Esophagus muscularis mucosa (tissue), 3 donors: ENCODE measurements at regions not wholly inside any gene's neighbourhood (a gene's known extent, or its start where the extent isn't known, plus 50 kb on each side); places are given as distances from the start of the nearest gene placed in this dataset.

Source experiments
- EP300 ChIP-seq: sonication (generic); formaldehyde crosslinking; IDR thresholded peaks from one replicate; pipeline ENCODE4 v1.6.1; 2017; ENCODE audit warnings: antibody characterized with exemption
- POLR2AphosphoS5 ChIP-seq, 2 donors: sonication (generic); formaldehyde crosslinking; IDR thresholded peaks; one replicate each; pipeline ENCODE4 v1.6.1; 2017; ENCODE audit warnings: antibody characterized with exemption in 2 of 2

GRCh38 chr3:147324356-147324755, 82.0 kb downstream of the ZIC4 start:
- TF ChIP-seq POLR2AphosphoS5 (IDR thresholded peaks at IDR 0.05) (no peak), EP300 (no peak)
